SIG-M5 treated with dmso at 0.1 percent for 504 hours (cell line): ENCODE measurements at regions not wholly inside any gene's neighbourhood (a gene's known extent, or its start where the extent isn't known, plus 50 kb on each side); places are given as distances from the start of the nearest gene placed in this dataset.

ENCODE experiments used
- DNase-seq: peaks from one replicate; lab custom pipeline; 2025; ENCODE audit not compliant: unreplicated experiment; lab: John Stamatoyannopoulos, UW

- no peak for DNase-seq
These were observed 65.7 kb upstream of the EXOC1L start for GRCh38 chr4:55753856-55754255.

- DNase-seq, result no peak
These were observed 64.7 kb upstream of the EXOC1L start for GRCh38 chr4:55754754-55755350.

- no peak for DNase-seq
These were observed 63.4 kb upstream of the EXOC1L start for GRCh38 chr4:55756208-55756607.

- no peak for DNase-seq
These were observed 62.1 kb upstream of the EXOC1L start for GRCh38 chr4:55757356-55757952.

- DNase-seq, result no peak
These were observed 61.5 kb upstream of the EXOC1L start for GRCh38 chr4:55758066-55758465.

- DNase-seq, result no peak
These were observed 61.0 kb upstream of the EXOC1L start for GRCh38 chr4:55758570-55758969.

GRCh38 chr4:55762819-55763218 is 56.8 kb upstream of the EXOC1L start:
- no peak for DNase-seq

- no peak for DNase-seq
These were observed 55.6 kb upstream of the EXOC1L start for GRCh38 chr4:55763996-55764395.

GRCh38 chr4:55765070-55765469 is 54.5 kb upstream of the EXOC1L start:
- no peak for DNase-seq

- no peak for DNase-seq
These were observed 51.3 kb upstream of the EXOC1L start for GRCh38 chr4:55768291-55768690.
